DND-41 (cell line): ENCODE measurements at regions not wholly inside any gene's neighbourhood (a gene's known extent, or its start where the extent isn't known, plus 50 kb on each side); places are given as distances from the start of the nearest gene placed in this dataset.
A peak's percentile ranks its signal among the peaks of the same experiment; 100 is the strongest.

Experiments used
- ATAC-seq: fragments of 200-7000 bp; cut with Tn5 transposase; 3 replicates; pipeline ENCODE4 v1.9.1; 2021; ENCODE audit warnings: low read depth; ENCODE audit not compliant: insufficient read depth
- DNase-seq: peaks from one replicate; pipeline ENCODE4 v3.0.0-alpha.2; 2020
- H2AFZ ChIP-seq: 2 replicates; pipeline ENCODE4 v1.6.0; 2012; ENCODE audit warnings: low read depth, low read length
- H3K27ac ChIP-seq: 2 replicates; pipeline ENCODE4 v1.5.1; 2012; ENCODE audit warnings: low read length, inconsistent platforms
- H3K27me3 ChIP-seq: fragments of 200-600 bp; sonication (generic); 2 replicates; pipeline ENCODE4 v1.6.0; 2012; ENCODE audit warnings: low read length, mild to moderate bottlenecking, inconsistent platforms; ENCODE audit not compliant: insufficient read depth, poor library complexity
- H3K36me3 ChIP-seq: 2 replicates; pipeline ENCODE4 v1.5.1; 2012; ENCODE audit warnings: low read length, inconsistent platforms; ENCODE audit not compliant: insufficient read depth
- H3K4me1 ChIP-seq: 2 replicates; pipeline ENCODE4 v1.5.1; 2012; ENCODE audit warnings: mild to moderate bottlenecking, low read length; ENCODE audit not compliant: insufficient read depth
- H3K4me2 ChIP-seq: 2 replicates; pipeline ENCODE4 v1.6.0; 2012; ENCODE audit warnings: mild to moderate bottlenecking, moderate library complexity, low read length, inconsistent platforms; ENCODE audit not compliant: insufficient read depth
- H3K4me3 ChIP-seq, 2 experiments: fragments of 200-600 bp in 1 of 2; shearing (Covaris generic) in 1 of 2; 2 replicates each; pipeline ENCODE4 v1.5.1; 2012 to 2016; ENCODE audit warnings: inconsistent platforms in 2 of 2, low read length in 2 of 2, mild to moderate bottlenecking in 2 of 2, low read depth in 1 of 2, moderate library complexity in 1 of 2
- H3K79me2 ChIP-seq: 2 replicates; pipeline ENCODE4 v1.6.0; 2012; ENCODE audit warnings: low read length, inconsistent platforms; ENCODE audit not compliant: insufficient read depth
- H3K9ac ChIP-seq: 2 replicates; pipeline ENCODE4 v1.6.0; 2012; ENCODE audit warnings: low read depth, mild to moderate bottlenecking, inconsistent platforms, low read length, moderate library complexity
- H3K9me3 ChIP-seq: 2 replicates; pipeline ENCODE4 v1.5.1; 2012; ENCODE audit warnings: low read length, moderate library complexity, mild to moderate bottlenecking, inconsistent platforms; ENCODE audit not compliant: insufficient read depth, severe bottlenecking
- H4K20me1 ChIP-seq: 2 replicates; pipeline ENCODE4 v1.6.0; 2012; ENCODE audit warnings: low read length; ENCODE audit not compliant: insufficient read depth
- EZH2 ChIP-seq: IDR thresholded peaks from 3 replicates; pipeline ENCODE4 v1.6.1; 2012; ENCODE audit warnings: borderline replicate concordance, low read depth, mild to moderate bottlenecking, moderate library complexity, low read length, inconsistent platforms; ENCODE audit not compliant: severe bottlenecking
- TF ChIP-seq, protein P1 (sequence below): IDR thresholded peaks from 2 replicates; pipeline ENCODE4 v1.5.1; 2012; ENCODE audit warnings: borderline replicate concordance, low read length, moderate library complexity, mild to moderate bottlenecking; ENCODE audit not compliant: poor library complexity, severe bottlenecking; ENCODE audit errors: extremely low read depth

DNA sequence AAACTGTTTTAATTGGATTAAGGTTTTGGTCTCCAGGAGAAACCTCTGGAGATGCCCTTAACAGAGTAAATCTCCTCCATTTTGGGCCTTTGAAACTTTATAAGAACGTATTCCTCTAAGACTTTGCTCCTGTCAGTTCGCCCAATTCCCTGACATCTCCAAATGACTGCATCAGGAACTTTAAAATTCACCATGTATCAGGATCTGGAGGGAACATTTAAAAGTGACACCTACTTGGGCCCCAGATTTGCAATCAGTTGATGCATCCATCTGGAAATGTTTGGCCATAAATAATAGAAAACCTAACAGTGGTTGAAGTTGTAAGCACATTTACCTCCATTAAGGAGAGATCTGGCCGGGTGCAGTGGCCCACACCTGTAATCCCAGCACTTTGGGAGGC lies 144.1 kb upstream of the WSCD2 start:
- no peaks in the 10 kb centered on the region for H3K27me3 ChIP-seq
- no peaks in the 10 kb centered on the region for H4K20me1 ChIP-seq
- H3K27ac ChIP-seq = no peak overlapping the region
- no peak overlapping the region for H3K4me2 ChIP-seq
- H3K4me3 ChIP-seq = no peak overlapping the region
- H3K36me3 ChIP-seq = no peaks in the 10 kb centered on the region
- no peak overlapping the region for H2AFZ ChIP-seq
- H3K4me1 ChIP-seq = no peaks in the 10 kb centered on the region
- TF ChIP-seq, protein P1, sequence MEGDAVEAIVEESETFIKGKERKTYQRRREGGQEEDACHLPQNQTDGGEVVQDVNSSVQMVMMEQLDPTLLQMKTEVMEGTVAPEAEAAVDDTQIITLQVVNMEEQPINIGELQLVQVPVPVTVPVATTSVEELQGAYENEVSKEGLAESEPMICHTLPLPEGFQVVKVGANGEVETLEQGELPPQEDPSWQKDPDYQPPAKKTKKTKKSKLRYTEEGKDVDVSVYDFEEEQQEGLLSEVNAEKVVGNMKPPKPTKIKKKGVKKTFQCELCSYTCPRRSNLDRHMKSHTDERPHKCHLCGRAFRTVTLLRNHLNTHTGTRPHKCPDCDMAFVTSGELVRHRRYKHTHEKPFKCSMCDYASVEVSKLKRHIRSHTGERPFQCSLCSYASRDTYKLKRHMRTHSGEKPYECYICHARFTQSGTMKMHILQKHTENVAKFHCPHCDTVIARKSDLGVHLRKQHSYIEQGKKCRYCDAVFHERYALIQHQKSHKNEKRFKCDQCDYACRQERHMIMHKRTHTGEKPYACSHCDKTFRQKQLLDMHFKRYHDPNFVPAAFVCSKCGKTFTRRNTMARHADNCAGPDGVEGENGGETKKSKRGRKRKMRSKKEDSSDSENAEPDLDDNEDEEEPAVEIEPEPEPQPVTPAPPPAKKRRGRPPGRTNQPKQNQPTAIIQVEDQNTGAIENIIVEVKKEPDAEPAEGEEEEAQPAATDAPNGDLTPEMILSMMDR = no peak
- no peak for TF ChIP-seq EZH2
- H3K9ac ChIP-seq = no peak overlapping the region
- no peaks in the 10 kb centered on the region for H3K9me3 ChIP-seq
- no peaks in the 10 kb centered on the region for H3K79me2 ChIP-seq
- ATAC-seq (no peak), DNase-seq (no peak)

DNA sequence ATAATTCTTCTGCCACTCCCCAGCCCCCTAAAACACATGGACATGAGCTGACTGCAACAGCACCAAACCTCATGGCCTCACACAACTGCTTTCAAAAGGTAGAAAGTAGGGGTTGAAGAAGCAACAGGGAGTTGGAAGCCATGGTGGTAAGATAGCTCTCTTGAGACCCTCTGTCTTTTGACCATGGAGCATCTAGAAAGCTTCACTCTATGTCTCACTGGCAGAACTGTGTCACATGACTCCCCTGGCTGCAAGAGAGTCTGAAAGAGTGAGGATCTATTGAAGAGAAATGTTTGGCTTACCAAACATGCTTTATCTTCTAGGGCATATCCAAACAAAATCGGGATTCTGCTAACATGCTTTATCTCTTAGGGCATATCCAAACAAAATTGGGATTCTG lies 142.9 kb upstream of the WSCD2 start:
- TF ChIP-seq, protein P1 = no peak
- TF ChIP-seq EZH2 = no peak
- no peak for ATAC-seq
- no peak overlapping the region for H2AFZ ChIP-seq

DNA sequence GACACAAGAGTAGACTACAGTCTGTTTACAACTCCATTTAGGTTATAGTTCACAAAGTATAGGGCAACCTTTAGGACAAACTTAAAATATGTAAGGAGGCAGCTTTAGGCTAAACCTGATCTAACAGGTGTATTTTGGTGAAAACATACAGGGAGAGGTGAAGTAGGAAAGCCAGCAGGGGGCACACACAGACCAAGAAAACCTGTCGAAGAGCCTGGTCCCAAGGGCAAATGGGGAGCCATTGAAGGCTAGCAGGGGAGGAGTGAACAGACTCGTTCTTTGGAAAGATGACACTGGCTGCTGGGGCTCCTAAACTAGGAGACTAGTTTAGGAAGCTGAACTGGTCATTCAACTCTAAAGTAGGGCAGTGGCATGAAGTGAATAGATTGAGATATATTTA lies 138.8 kb upstream of the WSCD2 start:
- no peaks in the 10 kb centered on the region for H3K4me1 ChIP-seq
- peak; percentile 38 for DNase-seq
- H2AFZ ChIP-seq = no peak overlapping the region
- H3K4me3 ChIP-seq = no peak overlapping the region
- H4K20me1 ChIP-seq = no peaks in the 10 kb centered on the region
- ATAC-seq = no peak; the same call in 2 of the 3 replicates
- no peaks in the 10 kb centered on the region for H3K36me3 ChIP-seq
- no peaks in the 10 kb centered on the region for H3K79me2 ChIP-seq
- no peak overlapping the region for H3K4me2 ChIP-seq
- TF ChIP-seq EZH2 = no peak
- TF ChIP-seq, protein P1 = peak; percentile 58
- no peak overlapping the region for H3K27ac ChIP-seq
- H3K9ac ChIP-seq = no peak overlapping the region
- H3K9me3 ChIP-seq = no peaks in the 10 kb centered on the region
- no peaks in the 10 kb centered on the region for H3K27me3 ChIP-seq

More for the DNA sequence above, 142.9 kb upstream of the WSCD2 start:
- Histone ChIP-seq H4K20me1 (no peaks in the 10 kb centered on the region), H3K4me3 (no peak overlapping the region), H3K79me2 (no peaks in the 10 kb centered on the region), H3K27me3 (no peaks in the 10 kb centered on the region), H3K4me1 (no peaks in the 10 kb centered on the region), H3K4me2 (no peak overlapping the region), H3K27ac (no peak overlapping the region), H3K9me3 (no peaks in the 10 kb centered on the region), H3K36me3 (no peaks in the 10 kb centered on the region), H3K9ac (no peak overlapping the region)
- no peak for DNase-seq

DNA sequence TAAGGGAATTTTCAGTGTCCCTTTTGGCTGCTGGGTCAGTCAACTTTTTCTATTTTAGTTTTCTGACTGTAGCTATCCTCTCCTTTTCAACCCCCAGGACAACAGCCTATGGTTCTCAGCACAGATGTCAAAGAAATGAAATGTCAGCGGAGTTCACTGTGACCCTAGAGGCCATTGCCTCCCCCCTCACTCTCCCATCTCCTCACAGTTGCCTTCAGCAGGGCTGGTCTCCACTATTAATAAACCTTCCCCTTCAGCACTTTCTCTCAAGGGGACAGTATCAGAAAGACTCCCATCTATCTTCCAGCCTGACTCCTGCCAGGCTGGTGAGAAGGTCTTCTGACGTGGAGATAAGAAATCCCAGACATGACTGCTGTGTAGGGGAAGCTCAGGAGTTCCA lies 137.1 kb upstream of the WSCD2 start:
- Histone ChIP-seq H3K4me1 (no peaks in the 10 kb centered on the region), H3K27ac (no peak overlapping the region), H4K20me1 (no peaks in the 10 kb centered on the region), H3K9me3 (no peaks in the 10 kb centered on the region), H2AFZ (no peak overlapping the region), H3K36me3 (no peaks in the 10 kb centered on the region), H3K79me2 (no peaks in the 10 kb centered on the region), H3K9ac (no peak overlapping the region), H3K27me3 (no peaks in the 10 kb centered on the region), H3K4me3 (no peak overlapping the region), H3K4me2 (no peak overlapping the region)
- no peak for DNase-seq
- no peak for TF ChIP-seq EZH2
- TF ChIP-seq, protein P1 = no peak
- ATAC-seq = no peak
